ENCODE measurements at regions not wholly inside any gene's neighbourhood (a gene's known extent, or its start where the extent isn't known, plus 50 kb on each side); places are given as distances from the start of the nearest gene placed in this dataset.

- TF ChIP-seq EZH2 (IDR thresholded peaks at IDR 0.05; ENCODE audit: low read length) (no peak), CTCF (optimal IDR thresholded peaks at IDR 0.05 in 1 of 3, IDR thresholded peaks at IDR 0.05 in 1 of 3, conservative IDR thresholded peaks at IDR 0.05 in 1 of 3; ENCODE audit: extremely low read depth in 1 of 3, insufficient read depth in 2 of 3, low read length in 3 of 3) (no peak)
- no peak overlapping the region for H3K9ac ChIP-seq (ENCODE audit: control insufficient read depth, extremely low read depth, insufficient read depth, low read length)
Measured at GRCh38 chr17:12410717-12411116, 255.0 kb upstream of the MYOCD start.

DNA sequence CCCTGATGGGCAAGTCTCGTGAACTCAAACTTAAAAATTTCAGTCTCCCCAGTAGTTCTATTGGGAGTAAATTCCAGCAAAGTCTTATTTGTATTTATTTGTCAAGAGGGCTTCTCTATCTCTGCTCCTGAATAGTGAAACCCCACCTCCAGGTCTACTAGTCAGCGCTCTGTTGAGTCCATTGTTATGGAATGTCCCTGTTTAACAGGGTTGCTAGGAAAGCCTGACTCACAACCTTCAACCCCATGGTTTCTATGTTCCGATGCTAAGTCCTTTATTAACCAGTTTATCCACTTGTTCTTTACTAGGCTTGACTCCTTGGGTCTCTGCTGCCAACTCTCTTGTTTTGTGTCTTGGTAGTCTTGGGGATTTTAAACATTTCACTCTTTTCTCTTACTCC is 250.7 kb upstream of the MYOCD start:
- no peaks in the 10 kb centered on the region for H3K9me3 ChIP-seq (ENCODE audit: control insufficient read depth, low read depth, low read length)
- H4K20me1 ChIP-seq (ENCODE audit: control insufficient read depth, extremely low read depth, insufficient read depth, low read length) = no peaks in the 10 kb centered on the region
- H3K4me2 ChIP-seq (ENCODE audit: control insufficient read depth, extremely low read depth, insufficient read depth, low read depth, low read length) = no peak overlapping the region
- no peak overlapping the region for H3K9ac ChIP-seq (ENCODE audit: control insufficient read depth, extremely low read depth, insufficient read depth, low read length)
- H2AFZ ChIP-seq (ENCODE audit: control insufficient read depth, low read length) = no peak overlapping the region
- H3K36me3 ChIP-seq (ENCODE audit: control insufficient read depth in 2 of 2, extremely low read depth in 1 of 2, insufficient read depth in 2 of 2, low read length in 2 of 2) = no peaks in the 10 kb centered on the region
- dilution Hi-C loops (cut with MboI; ENCODE audit: extremely low pct_ligation_motif_present, low sequenced_read_pairs) = no loop called here
- DNase-seq (ENCODE audit: low read depth, low spot score) (no peak), FAIRE-seq (no peak)
- H3K9me1 ChIP-seq (ENCODE audit: control insufficient read depth, extremely low read depth, insufficient read depth, low read length) = no peaks in the 10 kb centered on the region
- no peaks in the 10 kb centered on the region for H3K4me1 ChIP-seq (ENCODE audit: control insufficient read depth, extremely low read depth, insufficient read depth, low read length)
- H3K27ac ChIP-seq (ENCODE audit: control insufficient read depth, insufficient read depth, low read length) = no peak overlapping the region
- no peak overlapping the region for H3K4me3 ChIP-seq (ENCODE audit: control insufficient read depth in 2 of 3, extremely low read depth in 1 of 3, insufficient read depth in 2 of 3, low read depth in 1 of 3, low read length in 3 of 3)
- H3K79me2 ChIP-seq (ENCODE audit: control insufficient read depth, insufficient read depth, low read length) = no peaks in the 10 kb centered on the region
- TF ChIP-seq CTCF (optimal IDR thresholded peaks at IDR 0.05 in 1 of 3, IDR thresholded peaks at IDR 0.05 in 1 of 3, conservative IDR thresholded peaks at IDR 0.05 in 1 of 3; ENCODE audit: extremely low read depth in 1 of 3, insufficient read depth in 2 of 3, low read length in 3 of 3) = no peak
- no peak for TF ChIP-seq EZH2 (IDR thresholded peaks at IDR 0.05; ENCODE audit: low read length)
- no peaks in the 10 kb centered on the region for H3K27me3 ChIP-seq (ENCODE audit: control insufficient read depth, extremely low read depth, insufficient read depth, low read length)

More at GRCh38 chr17:12410717-12411116, 255.0 kb upstream of the MYOCD start:
- Histone ChIP-seq H3K27me3 (ENCODE audit: control insufficient read depth, extremely low read depth, insufficient read depth, low read length) (no peaks in the 10 kb centered on the region), H3K79me2 (ENCODE audit: control insufficient read depth, insufficient read depth, low read length) (no peaks in the 10 kb centered on the region), H3K4me2 (ENCODE audit: control insufficient read depth, extremely low read depth, insufficient read depth, low read depth, low read length) (no peak overlapping the region), H4K20me1 (ENCODE audit: control insufficient read depth, extremely low read depth, insufficient read depth, low read length) (no peaks in the 10 kb centered on the region), H3K36me3 (ENCODE audit: control insufficient read depth in 2 of 2, extremely low read depth in 1 of 2, insufficient read depth in 2 of 2, low read length in 2 of 2) (no peaks in the 10 kb centered on the region), H3K9me1 (ENCODE audit: control insufficient read depth, extremely low read depth, insufficient read depth, low read length) (no peaks in the 10 kb centered on the region), H3K4me1 (ENCODE audit: control insufficient read depth, extremely low read depth, insufficient read depth, low read length) (no peaks in the 10 kb centered on the region), H3K27ac (ENCODE audit: control insufficient read depth, insufficient read depth, low read length) (no peak overlapping the region), H3K9me3 (ENCODE audit: control insufficient read depth, low read depth, low read length) (no peaks in the 10 kb centered on the region), H3K4me3 (ENCODE audit: control insufficient read depth in 2 of 3, extremely low read depth in 1 of 3, insufficient read depth in 2 of 3, low read depth in 1 of 3, low read length in 3 of 3) (no peak overlapping the region), H2AFZ (ENCODE audit: control insufficient read depth, low read length) (no peak overlapping the region)
- dilution Hi-C loops (cut with MboI; ENCODE audit: extremely low pct_ligation_motif_present, low sequenced_read_pairs) = no loop called here
- FAIRE-seq (no peak), DNase-seq (ENCODE audit: low read depth, low spot score) (no peak)
